ENCODE measurements at regions not wholly inside any gene's neighbourhood (a gene's known extent, or its start where the extent isn't known, plus 50 kb on each side); places are given as distances from the start of the nearest gene placed in this dataset.

- TF ChIP-seq, protein P1, sequence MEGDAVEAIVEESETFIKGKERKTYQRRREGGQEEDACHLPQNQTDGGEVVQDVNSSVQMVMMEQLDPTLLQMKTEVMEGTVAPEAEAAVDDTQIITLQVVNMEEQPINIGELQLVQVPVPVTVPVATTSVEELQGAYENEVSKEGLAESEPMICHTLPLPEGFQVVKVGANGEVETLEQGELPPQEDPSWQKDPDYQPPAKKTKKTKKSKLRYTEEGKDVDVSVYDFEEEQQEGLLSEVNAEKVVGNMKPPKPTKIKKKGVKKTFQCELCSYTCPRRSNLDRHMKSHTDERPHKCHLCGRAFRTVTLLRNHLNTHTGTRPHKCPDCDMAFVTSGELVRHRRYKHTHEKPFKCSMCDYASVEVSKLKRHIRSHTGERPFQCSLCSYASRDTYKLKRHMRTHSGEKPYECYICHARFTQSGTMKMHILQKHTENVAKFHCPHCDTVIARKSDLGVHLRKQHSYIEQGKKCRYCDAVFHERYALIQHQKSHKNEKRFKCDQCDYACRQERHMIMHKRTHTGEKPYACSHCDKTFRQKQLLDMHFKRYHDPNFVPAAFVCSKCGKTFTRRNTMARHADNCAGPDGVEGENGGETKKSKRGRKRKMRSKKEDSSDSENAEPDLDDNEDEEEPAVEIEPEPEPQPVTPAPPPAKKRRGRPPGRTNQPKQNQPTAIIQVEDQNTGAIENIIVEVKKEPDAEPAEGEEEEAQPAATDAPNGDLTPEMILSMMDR (IDR thresholded peaks at IDR 0.05) = no peak
- TF ChIP-seq POLR2A (IDR thresholded peaks at IDR 0.05) = no peak
These were observed 74.8 kb upstream of the G2E3 start for GRCh38 chr14:30484201-30484600.

All from lower leg skin (tissue), 3 donors.